A549 (cell line): ENCODE measurements at regions not wholly inside any gene's neighbourhood (a gene's known extent, or its start where the extent isn't known, plus 50 kb on each side); places are given as distances from the start of the nearest gene placed in this dataset.

Experiments
- ATAC-seq, 2 experiments: fragments of 200-7000 bp in 1 of 2; fragments of >200 bp in 1 of 2; cut with Nextera tagmentation in 1 of 2; cut with Tn5 transposase in 1 of 2; 3 replicates each; pipeline versions ENCODE4 v1.8.0 to v1.9.1; 2018 to 2020; ENCODE audit warnings: mild to moderate bottlenecking in 1 of 2, moderate library complexity in 1 of 2
- CTCF ChIA-PET: fragments of 300-600 bp; sonication (Branson Sonifier 250); formaldehyde crosslinking; extraction: SDS; loops from one replicate; lab custom pipeline; 2021; ENCODE audit warnings: antibody characterized with exemption, inconsistent platforms; lab: Yijun Ruan, JAX
- POLR2A ChIA-PET: fragments of 350-600 bp; formaldehyde crosslinking; extraction: SDS; loops from one replicate; lab custom pipeline; 2021; ENCODE audit warnings: antibody characterized with exemption, inconsistent platforms; lab: Yijun Ruan, JAX
- DNase-seq, 2 experiments: peaks; one replicate each; pipeline versions ENCODE4 v3.0.0 to v3.0.0-alpha.2; 2011 to 2016; ENCODE audit warnings: low read depth in 1 of 2, low spot score in 1 of 2
- FAIRE-seq: peaks from 2 replicates; lab custom pipeline; 2011; peaks lifted over from hg19 to GRCh38; lab: Jason Lieb, UNC
- H3K27ac ChIP-seq, 2 experiments: fragments of >200 bp; sonication (Bioruptor Twin); formaldehyde crosslinking; 3 replicates each; pipeline ENCODE4 v1.5.1; 2016 to 2017
- H3K4me1 ChIP-seq: fragments of >200 bp; sonication (Bioruptor Twin); formaldehyde crosslinking; 3 replicates; pipeline ENCODE4 v1.6.1; 2016
- H3K4me2 ChIP-seq: fragments of >200 bp; sonication (Bioruptor Twin); formaldehyde crosslinking; 3 replicates; pipeline ENCODE4 v1.6.1; 2016
- H3K4me3 ChIP-seq: fragments of >200 bp; sonication (Bioruptor Twin); formaldehyde crosslinking; 3 replicates; pipeline ENCODE4 v1.5.1; 2016
- H3K9me3 ChIP-seq: fragments of >200 bp; sonication (Bioruptor Twin); formaldehyde crosslinking; 3 replicates; pipeline ENCODE4 v1.6.1; 2016
- BHLHE40 ChIP-seq: IDR thresholded peaks from 2 replicates; pipeline ENCODE4 v1.6.1; 2012; ENCODE audit warnings: low read depth, low read length, inconsistent platforms
- CBX2 ChIP-seq: fragments of 200-600 bp; sonication (generic); IDR thresholded peaks from 2 replicates; pipeline ENCODE4 v1.6.1; 2016; ENCODE audit warnings: low read depth, mild to moderate bottlenecking, borderline replicate concordance
- CBX8 ChIP-seq: fragments of 200-600 bp; sonication (generic); IDR thresholded peaks from 2 replicates; pipeline ENCODE4 v1.6.1; 2016
- EHF ChIP-seq: fragments of 250-450 bp; sonication (Bioruptor Pico); IDR thresholded peaks from 2 replicates; pipeline ENCODE4 v1.5.0; 2020; ENCODE audit warnings: mild to moderate bottlenecking
- FOSB ChIP-seq: fragments of 250-450 bp; sonication (Bioruptor Pico); IDR thresholded peaks from 2 replicates; pipeline ENCODE4 v1.5.0; 2020; ENCODE audit warnings: mild to moderate bottlenecking, moderate library complexity
- HEYL ChIP-seq: fragments of 250-450 bp; sonication (Bioruptor Pico); IDR thresholded peaks from 2 replicates; pipeline ENCODE4 v1.8.0; 2021; ENCODE audit warnings: mild to moderate bottlenecking, moderate library complexity
- HOXB5 ChIP-seq: fragments of 250-450 bp; sonication (Bioruptor Pico); IDR thresholded peaks from 2 replicates; pipeline ENCODE4 v1.5.0; 2020; ENCODE audit warnings: mild to moderate bottlenecking, moderate library complexity
- JUN ChIP-seq, 2 experiments: fragments of >200 bp; sonication (Bioruptor Twin); formaldehyde crosslinking; IDR thresholded peaks; 2 replicates in 1 of 2; 3 replicates in 1 of 2; pipeline ENCODE4 v1.6.1; 2016 to 2017
- JUNB ChIP-seq: fragments of >200 bp; sonication (Bioruptor Twin); formaldehyde crosslinking; IDR thresholded peaks from 2 replicates; pipeline ENCODE4 v1.6.1; 2016
- KDM5A ChIP-seq: fragments of 200-600 bp; sonication (generic); IDR thresholded peaks from 2 replicates; pipeline ENCODE4 v1.6.1; 2016; ENCODE audit warnings: antibody characterized with exemption, mild to moderate bottlenecking
- MYC ChIP-seq: IDR thresholded peaks from 2 replicates; pipeline ENCODE4 v1.6.1; 2012; ENCODE audit warnings: mild to moderate bottlenecking, inconsistent platforms, low read length, improper control_type of control experiment, borderline replicate concordance
- NFE2L2 ChIP-seq: fragments of 150-350 bp; conservative IDR thresholded peaks from 2 replicates; pipeline ENCODE4 v1.6.1; 2014; ENCODE audit warnings: low read length
- NPAS2 ChIP-seq: fragments of 250-450 bp; sonication (Bioruptor Pico); IDR thresholded peaks from 2 replicates; pipeline ENCODE4 v1.8.0; 2022; ENCODE audit warnings: mild to moderate bottlenecking, moderate library complexity, borderline replicate concordance
- NR3C1 ChIP-seq: fragments of >200 bp; sonication (Bioruptor Twin); formaldehyde crosslinking; IDR thresholded peaks from 3 replicates; pipeline ENCODE4 v1.6.1; 2017
- POLR2A ChIP-seq: IDR thresholded peaks from 2 replicates; pipeline ENCODE4 v1.6.1; 2012; ENCODE audit warnings: mild to moderate bottlenecking, low read length
- RAD21 ChIP-seq, 2 experiments: fragments of >200 bp in 1 of 2; sonication (Bioruptor Twin) in 1 of 2; formaldehyde crosslinking in 1 of 2; IDR thresholded peaks in 1 of 2; conservative IDR thresholded peaks in 1 of 2; 2 replicates in 1 of 2; 3 replicates in 1 of 2; pipeline ENCODE4 v1.6.1; 2012 to 2018; ENCODE audit warnings: inconsistent platforms in 1 of 2
- RARB ChIP-seq: fragments of 250-450 bp; sonication (Bioruptor Pico); IDR thresholded peaks from 2 replicates; pipeline ENCODE4 v1.8.0; 2021; ENCODE audit warnings: mild to moderate bottlenecking, moderate library complexity
- SREBF2 ChIP-seq: fragments of 450-650 bp; IDR thresholded peaks from 2 replicates; pipeline ENCODE4 v1.6.1; 2014; ENCODE audit warnings: mild to moderate bottlenecking, moderate library complexity
- ZFP36 ChIP-seq: fragments of 450-650 bp; IDR thresholded peaks from 2 replicates; pipeline ENCODE4 v1.6.1; 2014; ENCODE audit warnings: borderline replicate concordance; ENCODE audit not compliant: partially characterized antibody
- ZNF302 ChIP-seq: fragments of 250-450 bp; sonication (Bioruptor Pico); IDR thresholded peaks from 2 replicates; pipeline ENCODE4 v1.9.0; 2021; ENCODE audit warnings: inconsistent platforms, mild to moderate bottlenecking, moderate library complexity
- WGBS: methylation state at CpG from one replicate; pipeline ENCODE4 v1.1.6; 2017; ENCODE audit errors: missing lambda C conversion rate; 5-methylcytosine and 5-hydroxymethylcytosine counted together
- TF ChIP-seq, protein P1 (sequence below): fragments of 250-450 bp; sonication (Bioruptor Pico); IDR thresholded peaks from 2 replicates; pipeline ENCODE4 v1.5.0; 2020; ENCODE audit warnings: low read depth, mild to moderate bottlenecking, moderate library complexity
- TF ChIP-seq, protein P2 (sequence below): fragments of >200 bp; sonication (Bioruptor Twin); formaldehyde crosslinking; IDR thresholded peaks from 2 replicates; pipeline ENCODE4 v1.6.1; 2016
- TF ChIP-seq, protein P3 (sequence below): fragments of 450-650 bp; IDR thresholded peaks from 2 replicates; pipeline ENCODE4 v1.6.1; 2014; ENCODE audit warnings: antibody characterized with exemption
- TF ChIP-seq, protein P4 (sequence below): IDR thresholded peaks from 2 replicates; pipeline ENCODE4 v1.6.1; 2012
- TF ChIP-seq, protein P5 (sequence below): fragments of 200-600 bp; sonication (generic); IDR thresholded peaks from 2 replicates; pipeline ENCODE4 v1.6.1; 2016; ENCODE audit warnings: antibody characterized with exemption, mild to moderate bottlenecking, moderate library complexity
- TF ChIP-seq, protein P6 (sequence below): fragments of 150-350 bp; IDR thresholded peaks from 2 replicates; pipeline ENCODE4 v1.6.1; 2014; ENCODE audit warnings: low read depth, mild to moderate bottlenecking, low read length

DNA sequence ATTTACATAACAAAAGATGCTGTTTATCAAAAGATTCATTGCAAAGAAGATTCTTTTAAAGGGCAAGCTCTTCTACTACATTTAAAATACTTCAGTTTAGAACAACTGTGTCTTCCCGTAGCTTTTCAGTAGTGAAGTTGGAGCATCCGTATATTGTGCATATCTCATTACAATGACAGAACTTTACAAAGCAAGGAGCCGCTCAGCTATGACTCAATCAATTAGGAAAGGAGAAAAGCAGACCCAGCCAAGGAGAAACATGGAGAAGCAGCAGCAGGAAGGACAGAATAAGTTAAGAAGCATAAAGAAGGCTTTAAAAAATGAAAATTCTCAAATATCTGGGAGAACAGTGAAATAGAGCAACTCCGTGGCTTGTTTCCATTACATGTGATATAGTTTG lies 132.6 kb upstream of the SMLR1 start:
- no peak for ATAC-seq
- CTCF ChIA-PET: no interaction called here
- TF ChIP-seq JUNB (no peak), NR3C1 (no peak), KDM5A (no peak), POLR2A (no peak), MYC (no peak), JUN (IDR thresholded peaks at IDR 0.05) (no peak), EHF (no peak), CBX8 (no peak)
- TF ChIP-seq, protein P1, sequence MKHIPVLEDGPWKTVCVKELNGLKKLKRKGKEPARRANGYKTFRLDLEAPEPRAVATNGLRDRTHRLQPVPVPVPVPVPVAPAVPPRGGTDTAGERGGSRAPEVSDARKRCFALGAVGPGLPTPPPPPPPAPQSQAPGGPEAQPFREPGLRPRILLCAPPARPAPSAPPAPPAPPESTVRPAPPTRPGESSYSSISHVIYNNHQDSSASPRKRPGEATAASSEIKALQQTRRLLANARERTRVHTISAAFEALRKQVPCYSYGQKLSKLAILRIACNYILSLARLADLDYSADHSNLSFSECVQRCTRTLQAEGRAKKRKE (CRISPR knock-in tag): no peak
- TF ChIP-seq, protein P2, sequence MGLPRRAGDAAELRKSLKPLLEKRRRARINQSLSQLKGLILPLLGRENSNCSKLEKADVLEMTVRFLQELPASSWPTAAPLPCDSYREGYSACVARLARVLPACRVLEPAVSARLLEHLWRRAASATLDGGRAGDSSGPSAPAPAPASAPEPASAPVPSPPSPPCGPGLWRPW: no peak
- TF ChIP-seq, protein P3, sequence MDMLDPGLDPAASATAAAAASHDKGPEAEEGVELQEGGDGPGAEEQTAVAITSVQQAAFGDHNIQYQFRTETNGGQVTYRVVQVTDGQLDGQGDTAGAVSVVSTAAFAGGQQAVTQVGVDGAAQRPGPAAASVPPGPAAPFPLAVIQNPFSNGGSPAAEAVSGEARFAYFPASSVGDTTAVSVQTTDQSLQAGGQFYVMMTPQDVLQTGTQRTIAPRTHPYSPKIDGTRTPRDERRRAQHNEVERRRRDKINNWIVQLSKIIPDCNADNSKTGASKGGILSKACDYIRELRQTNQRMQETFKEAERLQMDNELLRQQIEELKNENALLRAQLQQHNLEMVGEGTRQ: no peak
- TF ChIP-seq, all 56 proteins: peak for 0
- FAIRE-seq (no peak), DNase-seq (no peak)
- Histone ChIP-seq H3K27ac (no peak overlapping the region), H3K4me1 (no peaks in the 10 kb centered on the region), H3K4me2 (no peak overlapping the region), H3K4me3 (no peak overlapping the region), H3K9me3 (no peaks in the 10 kb centered on the region)
- 64% methylated on average over 4 of the region's 4 CpGs for WGBS
- POLR2A ChIA-PET: no interaction called here

DNA sequence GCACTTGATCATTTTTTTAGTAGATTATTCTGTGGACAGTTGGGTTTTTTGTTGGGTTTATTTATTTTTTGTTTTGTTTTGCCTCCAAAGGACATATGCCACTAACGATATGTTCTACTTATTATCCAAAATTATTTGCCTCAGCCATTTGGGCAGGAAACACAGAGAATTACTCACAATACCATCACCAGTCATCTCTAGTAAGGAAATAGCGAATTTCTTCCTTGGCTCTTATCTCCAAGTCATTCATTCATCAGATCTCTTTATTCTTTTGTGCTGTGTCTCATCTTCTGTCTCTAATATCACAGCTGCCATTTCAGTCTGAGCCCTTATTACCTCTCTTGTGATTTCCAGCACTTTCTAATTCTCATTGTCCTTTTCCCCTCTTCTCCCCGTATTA lies 130.4 kb upstream of the SMLR1 start:
- ATAC-seq (no peak), FAIRE-seq (no peak), DNase-seq (no peak)
- POLR2A ChIA-PET: no interaction called here
- no peaks in the 10 kb centered on the region for H3K4me1 ChIP-seq
- H3K4me3 ChIP-seq: no peak overlapping the region
- H3K27ac ChIP-seq: no peak overlapping the region
- H3K4me2 ChIP-seq: no peak overlapping the region
- 20% methylated on average over 3 of the region's 3 CpGs for WGBS
- TF ChIP-seq CBX2 (no peak), ZFP36 (no peak), POLR2A (no peak), EHF (no peak), ZNF302 (CRISPR knock-in tag) (no peak), SREBF2 (no peak), BHLHE40 (no peak), NFE2L2 (no peak), RAD21 (conservative IDR thresholded peaks at IDR 0.05 in 1 of 2, IDR thresholded peaks at IDR 0.05 in 1 of 2) (no peak), MYC (no peak), HOXB5 (CRISPR knock-in tag) (no peak), RARB (CRISPR knock-in tag) (no peak), FOSB (CRISPR knock-in tag) (no peak), NPAS2 (CRISPR knock-in tag) (no peak), HEYL (CRISPR knock-in tag) (no peak)
- TF ChIP-seq, protein P4, sequence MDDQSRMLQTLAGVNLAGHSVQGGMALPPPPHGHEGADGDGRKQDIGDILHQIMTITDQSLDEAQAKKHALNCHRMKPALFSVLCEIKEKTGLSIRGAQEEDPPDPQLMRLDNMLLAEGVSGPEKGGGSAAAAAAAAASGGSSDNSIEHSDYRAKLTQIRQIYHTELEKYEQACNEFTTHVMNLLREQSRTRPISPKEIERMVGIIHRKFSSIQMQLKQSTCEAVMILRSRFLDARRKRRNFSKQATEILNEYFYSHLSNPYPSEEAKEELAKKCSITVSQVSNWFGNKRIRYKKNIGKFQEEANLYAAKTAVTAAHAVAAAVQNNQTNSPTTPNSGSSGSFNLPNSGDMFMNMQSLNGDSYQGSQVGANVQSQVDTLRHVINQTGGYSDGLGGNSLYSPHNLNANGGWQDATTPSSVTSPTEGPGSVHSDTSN: no peak
- TF ChIP-seq, protein P5, sequence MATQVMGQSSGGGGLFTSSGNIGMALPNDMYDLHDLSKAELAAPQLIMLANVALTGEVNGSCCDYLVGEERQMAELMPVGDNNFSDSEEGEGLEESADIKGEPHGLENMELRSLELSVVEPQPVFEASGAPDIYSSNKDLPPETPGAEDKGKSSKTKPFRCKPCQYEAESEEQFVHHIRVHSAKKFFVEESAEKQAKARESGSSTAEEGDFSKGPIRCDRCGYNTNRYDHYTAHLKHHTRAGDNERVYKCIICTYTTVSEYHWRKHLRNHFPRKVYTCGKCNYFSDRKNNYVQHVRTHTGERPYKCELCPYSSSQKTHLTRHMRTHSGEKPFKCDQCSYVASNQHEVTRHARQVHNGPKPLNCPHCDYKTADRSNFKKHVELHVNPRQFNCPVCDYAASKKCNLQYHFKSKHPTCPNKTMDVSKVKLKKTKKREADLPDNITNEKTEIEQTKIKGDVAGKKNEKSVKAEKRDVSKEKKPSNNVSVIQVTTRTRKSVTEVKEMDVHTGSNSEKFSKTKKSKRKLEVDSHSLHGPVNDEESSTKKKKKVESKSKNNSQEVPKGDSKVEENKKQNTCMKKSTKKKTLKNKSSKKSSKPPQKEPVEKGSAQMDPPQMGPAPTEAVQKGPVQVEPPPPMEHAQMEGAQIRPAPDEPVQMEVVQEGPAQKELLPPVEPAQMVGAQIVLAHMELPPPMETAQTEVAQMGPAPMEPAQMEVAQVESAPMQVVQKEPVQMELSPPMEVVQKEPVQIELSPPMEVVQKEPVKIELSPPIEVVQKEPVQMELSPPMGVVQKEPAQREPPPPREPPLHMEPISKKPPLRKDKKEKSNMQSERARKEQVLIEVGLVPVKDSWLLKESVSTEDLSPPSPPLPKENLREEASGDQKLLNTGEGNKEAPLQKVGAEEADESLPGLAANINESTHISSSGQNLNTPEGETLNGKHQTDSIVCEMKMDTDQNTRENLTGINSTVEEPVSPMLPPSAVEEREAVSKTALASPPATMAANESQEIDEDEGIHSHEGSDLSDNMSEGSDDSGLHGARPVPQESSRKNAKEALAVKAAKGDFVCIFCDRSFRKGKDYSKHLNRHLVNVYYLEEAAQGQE: no peak
- TF ChIP-seq, protein P6, sequence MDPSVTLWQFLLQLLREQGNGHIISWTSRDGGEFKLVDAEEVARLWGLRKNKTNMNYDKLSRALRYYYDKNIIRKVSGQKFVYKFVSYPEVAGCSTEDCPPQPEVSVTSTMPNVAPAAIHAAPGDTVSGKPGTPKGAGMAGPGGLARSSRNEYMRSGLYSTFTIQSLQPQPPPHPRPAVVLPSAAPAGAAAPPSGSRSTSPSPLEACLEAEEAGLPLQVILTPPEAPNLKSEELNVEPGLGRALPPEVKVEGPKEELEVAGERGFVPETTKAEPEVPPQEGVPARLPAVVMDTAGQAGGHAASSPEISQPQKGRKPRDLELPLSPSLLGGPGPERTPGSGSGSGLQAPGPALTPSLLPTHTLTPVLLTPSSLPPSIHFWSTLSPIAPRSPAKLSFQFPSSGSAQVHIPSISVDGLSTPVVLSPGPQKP: no peak
- TF ChIP-seq, protein P3: no peak
- H3K9me3 ChIP-seq: no peaks in the 10 kb centered on the region
- CTCF ChIA-PET: interaction anchor here (1.3 kb wide), 1 partner anchor 403 kb away, joined by 3 read pairs; no protein-coding TSS in a partner anchor
